Right cardiac atrium (tissue), 5 donors: ENCODE measurements at regions not wholly inside any gene's neighbourhood (a gene's known extent, or its start where the extent isn't known, plus 50 kb on each side); places are given as distances from the start of the nearest gene placed in this dataset.

Experiments used
- ATAC-seq, 2 donors: fragments of 200-7000 bp; cut with Tn5 transposase; one replicate each; pipeline versions ENCODE4 v1.8.0 to v1.9.1; 2020; ENCODE audit warnings: moderate library complexity in 2 of 2, mild to moderate bottlenecking in 1 of 2
- DNase-seq, 3 donors: peaks; one replicate each; pipeline ENCODE4 v3.0.0-alpha.2; 2020
- H3K27ac ChIP-seq: one replicate; pipeline ENCODE4 v1.5.1; 2013; ENCODE audit warnings: mild to moderate bottlenecking, low read length, control low read depth, moderate library complexity
- H3K27me3 ChIP-seq: one replicate; pipeline ENCODE4 v1.6.1; 2013; ENCODE audit not compliant: control insufficient read depth, insufficient read depth
- H3K4me1 ChIP-seq: one replicate; pipeline ENCODE4 v1.6.1; 2013; ENCODE audit warnings: low read length; ENCODE audit not compliant: control insufficient read depth, insufficient read depth
- H3K4me3 ChIP-seq: one replicate; pipeline ENCODE4 v1.5.1; 2013; ENCODE audit warnings: low read length, control low read depth
- H3K9me3 ChIP-seq: one replicate; pipeline ENCODE4 v1.6.1; 2013; ENCODE audit warnings: low read length; ENCODE audit not compliant: control insufficient read depth
- WGBS: extraction: QIAGEN DNeasy Blood & Tissue Kit; methylation state at CpG from one replicate; pipeline ENCODE4 v1.1.7; 2013; 5-methylcytosine and 5-hydroxymethylcytosine counted together
- intact Hi-C, 4 donors: fragments of 100-400 bp; cut with DNase I; formaldehyde crosslinking; loops; one replicate each; pipeline versions ENCODE4 v1.11.0 to v1.14.0; 2022 to 2023
- donor health status: healthy with polysubstance abuse.
- donor health status: DM: no; HTN: yes; CAD: no.
- donor health status: DM: no; HTN: no; CAD: no.
- donor health status: DM: no; HTN: yes; CAD: no; lungs with severe emphysema.
- donor health status: DM: yes; HTN: yes; CAD: no.

- Histone ChIP-seq H3K4me1 (no peaks in the 10 kb centered on the region), H3K9me3 (no peaks in the 10 kb centered on the region), H3K27ac (no peak overlapping the region), H3K4me3 (no peak overlapping the region), H3K27me3 (no peaks in the 10 kb centered on the region)
- DNase-seq (peak in 1 of 3 donors; percentile 28), ATAC-seq (no peak)
- intact Hi-C loops, result no loop called here
- 90% methylated on average over 21 of the region's 21 CpGs for WGBS
These were observed 1042.8 kb downstream of the BRD1 start for GRCh38 chr22:48784701-48785503.

DNA sequence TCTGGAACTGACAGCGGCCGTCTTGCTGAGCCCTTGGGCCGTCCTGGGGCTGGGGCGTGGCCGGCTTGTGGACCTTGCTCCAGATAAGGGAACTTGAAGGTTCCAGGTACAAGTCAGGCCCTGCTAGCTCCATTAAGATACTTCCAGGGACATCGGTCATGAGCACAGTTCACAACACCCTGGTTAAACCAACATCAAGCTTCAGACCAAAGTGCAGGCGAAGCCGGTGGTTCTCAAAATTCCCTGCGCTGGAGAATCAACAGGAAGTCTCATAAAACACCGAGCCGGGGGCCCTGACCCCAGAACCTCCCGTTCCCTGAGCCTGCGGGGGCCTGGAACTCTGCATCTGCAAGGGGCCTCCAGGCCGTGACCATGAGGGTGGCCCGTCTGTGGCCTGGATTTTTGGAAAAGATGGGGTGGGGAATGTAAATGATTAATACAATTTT lies 1043.8 kb downstream of the BRD1 start:
- Histone ChIP-seq H3K4me3 (no peak overlapping the region), H3K27me3 (no peaks in the 10 kb centered on the region), H3K27ac (no peak overlapping the region), H3K4me1 (no peaks in the 10 kb centered on the region), H3K9me3 (no peaks in the 10 kb centered on the region)
- WGBS, result 85% methylated on average over 15 of the region's 15 CpGs
- intact Hi-C loops, result no loop called here
- no peak for ATAC-seq
- peak in 1 of 3 donors; percentile 19 for DNase-seq

GRCh38 chr22:48782811-48783511 lies 1044.7 kb downstream of the BRD1 start:
- intact Hi-C loops, result no loop called here
- DNase-seq (peak in 1 of 3 donors; percentile 11), ATAC-seq (no peak)
- Histone ChIP-seq H3K4me3 (no peak overlapping the region), H3K27me3 (no peaks in the 10 kb centered on the region), H3K9me3 (no peaks in the 10 kb centered on the region), H3K4me1 (no peaks in the 10 kb centered on the region), H3K27ac (no peak overlapping the region)
- 56% methylated on average over 16 of the region's 16 CpGs for WGBS

GRCh38 chr22:48782326-48782725 lies 1045.3 kb downstream of the BRD1 start:
- no peak for ATAC-seq
- Histone ChIP-seq H3K9me3 (no peaks in the 10 kb centered on the region), H3K27ac (no peak overlapping the region), H3K4me3 (no peak overlapping the region), H3K27me3 (no peaks in the 10 kb centered on the region), H3K4me1 (no peaks in the 10 kb centered on the region)
- intact Hi-C loops, result no loop called here
- WGBS, result 86% methylated on average over 10 of the region's 10 CpGs
- DNase-seq, result no peak

DNA sequence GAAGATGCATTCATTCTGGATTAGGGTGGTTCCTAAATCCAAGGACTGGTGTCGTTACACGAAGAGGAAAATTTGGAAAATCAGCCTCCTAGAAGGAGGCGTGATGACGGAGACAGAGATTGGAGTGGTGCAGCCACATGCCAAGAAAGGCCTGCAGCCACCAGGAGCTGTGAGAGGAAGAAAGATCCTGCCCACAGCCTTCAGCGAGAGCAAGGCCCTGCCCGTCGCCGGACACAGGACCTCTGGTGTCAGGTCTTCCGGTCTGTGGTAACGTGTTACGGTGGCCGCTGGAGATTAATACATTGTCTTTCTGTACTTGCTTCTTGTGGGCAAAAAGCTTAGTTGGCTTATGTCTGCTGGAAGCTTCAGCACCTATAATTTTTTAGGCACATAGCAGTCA lies 1045.8 kb downstream of the BRD1 start:
- intact Hi-C loops, result no loop called here
- no peak for DNase-seq

DNA sequence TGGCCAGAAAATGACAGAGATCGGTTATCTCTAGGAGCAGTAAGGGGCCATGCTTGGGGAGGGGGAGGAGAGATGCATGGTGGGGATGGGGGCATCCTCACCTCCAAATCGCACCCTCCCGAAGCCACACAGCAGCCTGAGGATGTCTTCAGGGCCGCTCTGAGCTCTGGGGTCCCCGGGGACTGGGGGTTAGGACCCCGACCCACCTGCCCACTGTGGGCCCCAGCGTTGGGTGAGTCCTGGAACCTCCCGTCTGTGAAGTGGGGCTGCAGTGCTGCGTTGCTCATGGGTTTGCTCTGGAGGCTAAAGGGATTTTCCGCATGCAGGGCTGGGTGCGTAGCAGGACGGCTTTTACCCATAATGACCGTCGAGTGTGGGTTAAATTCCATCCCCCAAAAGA lies 1046.3 kb downstream of the BRD1 start:
- ATAC-seq (no peak), DNase-seq (peak in 1 of 3 donors; percentile 35)
- H3K4me3 ChIP-seq, result no peak overlapping the region
- 87% methylated on average over 14 of the region's 14 CpGs for WGBS
- no peak overlapping the region for H3K27ac ChIP-seq
- H3K27me3 ChIP-seq, result no peaks in the 10 kb centered on the region
- H3K4me1 ChIP-seq, result no peaks in the 10 kb centered on the region
- intact Hi-C loops, result no loop called here
- no peaks in the 10 kb centered on the region for H3K9me3 ChIP-seq

More for the DNA sequence above, 1045.8 kb downstream of the BRD1 start:
- no peaks in the 10 kb centered on the region for H3K9me3 ChIP-seq
- H3K4me3 ChIP-seq, result no peak overlapping the region
- H3K27ac ChIP-seq, result no peak overlapping the region
- H3K27me3 ChIP-seq, result no peaks in the 10 kb centered on the region
- no peak for ATAC-seq
- 93% methylated on average over 12 of the region's 12 CpGs for whole genome bisulfite sequencing
- no peaks in the 10 kb centered on the region for H3K4me1 ChIP-seq

- no peak for ATAC-seq
- Histone ChIP-seq H3K9me3 (no peaks in the 10 kb centered on the region), H3K27ac (no peak overlapping the region), H3K27me3 (no peaks in the 10 kb centered on the region), H3K4me1 (no peaks in the 10 kb centered on the region), H3K4me3 (no peak overlapping the region)
- peak in 1 of 3 donors; percentile 35 for DNase-seq
- intact Hi-C loops, result no loop called here
- WGBS, result 83% methylated on average over 19 of the region's 19 CpGs
These were observed 1046.9 kb downstream of the BRD1 start for GRCh38 chr22:48780597-48781277.

- Histone ChIP-seq H3K4me3 (no peak overlapping the region), H3K27ac (no peak overlapping the region), H3K9me3 (no peaks in the 10 kb centered on the region), H3K27me3 (no peaks in the 10 kb centered on the region), H3K4me1 (no peaks in the 10 kb centered on the region)
- no peak for DNase-seq
- 87% methylated on average over 29 of the region's 29 CpGs for WGBS
- intact Hi-C loops, result no loop called here
- ATAC-seq, result no peak
These were observed 1047.7 kb downstream of the BRD1 start for GRCh38 chr22:48779661-48780596.

GRCh38 chr22:48779211-48779643 lies 1048.4 kb downstream of the BRD1 start:
- intact Hi-C loops, result no loop called here
- DNase-seq (peak in 1 of 3 donors; percentile 31), ATAC-seq (no peak)
- Histone ChIP-seq H3K27ac (no peak overlapping the region), H3K9me3 (no peaks in the 10 kb centered on the region), H3K4me1 (no peaks in the 10 kb centered on the region), H3K27me3 (no peaks in the 10 kb centered on the region), H3K4me3 (no peak overlapping the region)
- WGBS, result 91% methylated on average over 24 of the region's 24 CpGs
